ENCODE measurements at regions not wholly inside any gene's neighbourhood (a gene's known extent, or its start where the extent isn't known, plus 50 kb on each side); places are given as distances from the start of the nearest gene placed in this dataset.

GRCh38 chr15:79164465-79164864, 73.9 kb upstream of the RASGRF1 start:
- DNase-seq = no peak
- no peaks in the 10 kb centered on the region for H3K36me3 ChIP-seq (ENCODE audit: low read depth, missing control alignments)
- no peak overlapping the region for H3K4me3 ChIP-seq
- intact Hi-C loops (cut with DNase I; ENCODE audit: low total_unique reads) = no loop called here
- no peaks in the 10 kb centered on the region for H3K27me3 ChIP-seq
- H3K4me1 ChIP-seq = peaks cover 5% of the 10 kb centered on the region
- no peaks in the 10 kb centered on the region for H3K9me3 ChIP-seq
- WGBS, 2 donors = 88 to 89% methylated on average over 4 of the region's 4 CpGs
- no peak overlapping the region for H3K27ac ChIP-seq
- TF ChIP-seq CTCF (IDR thresholded peaks at IDR 0.05) (no peak), POLR2A (IDR thresholded peaks at IDR 0.05) (no peak)

- no peak for DNase-seq
- Histone ChIP-seq H3K36me3 (ENCODE audit: low read depth, missing control alignments) (no peaks in the 10 kb centered on the region), H3K27me3 (no peaks in the 10 kb centered on the region), H3K27ac (no peak overlapping the region), H3K4me1 (peaks cover 2% of the 10 kb centered on the region), H3K9me3 (no peaks in the 10 kb centered on the region), H3K4me3 (no peak overlapping the region)
- TF ChIP-seq CTCF (IDR thresholded peaks at IDR 0.05) (no peak), POLR2A (IDR thresholded peaks at IDR 0.05) (no peak)
- intact Hi-C loops (cut with DNase I; ENCODE audit: low total_unique reads) = no loop called here
- 95 to 98% methylated on average over 4 of the region's 4 CpGs for WGBS, 2 donors
These were observed 73.5 kb upstream of the RASGRF1 start for GRCh38 chr15:79164043-79164442.

- intact Hi-C loops (cut with DNase I; ENCODE audit: low total_unique reads) = no loop called here
- Histone ChIP-seq H3K27ac (no peak overlapping the region), H3K4me3 (no peak overlapping the region), H3K36me3 (ENCODE audit: low read depth, missing control alignments) (no peaks in the 10 kb centered on the region), H3K9me3 (no peaks in the 10 kb centered on the region), H3K4me1 (no peaks in the 10 kb centered on the region), H3K27me3 (no peaks in the 10 kb centered on the region)
- TF ChIP-seq POLR2A (IDR thresholded peaks at IDR 0.05) (no peak), CTCF (IDR thresholded peaks at IDR 0.05) (no peak)
- no peak for DNase-seq
These were observed 72.8 kb upstream of the RASGRF1 start for GRCh38 chr15:79163395-79163794.

- no peak for DNase-seq
- no peak for TF ChIP-seq POLR2A (IDR thresholded peaks at IDR 0.05)
- no peak for TF ChIP-seq CTCF (IDR thresholded peaks at IDR 0.05)
- Histone ChIP-seq H3K9me3 (no peaks in the 10 kb centered on the region), H3K4me1 (no peaks in the 10 kb centered on the region), H3K36me3 (ENCODE audit: low read depth, missing control alignments) (no peaks in the 10 kb centered on the region), H3K4me3 (no peak overlapping the region), H3K27me3 (no peaks in the 10 kb centered on the region), H3K27ac (no peak overlapping the region)
- intact Hi-C loops (cut with DNase I; ENCODE audit: low total_unique reads) = no loop called here
- WGBS, 2 donors = 36 to 73% methylated on average over 1 of the region's 1 CpG
These were observed 71.4 kb upstream of the RASGRF1 start for GRCh38 chr15:79161837-79162508.

- Histone ChIP-seq H3K4me1 (no peaks in the 10 kb centered on the region), H3K9me3 (no peaks in the 10 kb centered on the region), H3K4me3 (no peak overlapping the region), H3K27ac (no peak overlapping the region), H3K36me3 (ENCODE audit: low read depth, missing control alignments) (no peaks in the 10 kb centered on the region), H3K27me3 (no peaks in the 10 kb centered on the region)
- 76 to 81% methylated on average over 2 of the region's 2 CpGs for WGBS, 2 donors
- TF ChIP-seq POLR2A (IDR thresholded peaks at IDR 0.05) = no peak
- TF ChIP-seq CTCF (IDR thresholded peaks at IDR 0.05) = no peak
- DNase-seq = no peak
- intact Hi-C loops (cut with DNase I; ENCODE audit: low total_unique reads) = no loop called here
These were observed 69.6 kb upstream of the RASGRF1 start for GRCh38 chr15:79160211-79160610.

All from testis (tissue), 2 donors.